Esophagus muscularis mucosa (tissue), 4 donors: ENCODE measurements at regions not wholly inside any gene's neighbourhood (a gene's known extent, or its start where the extent isn't known, plus 50 kb on each side); places are given as distances from the start of the nearest gene placed in this dataset.

Experiments
- EP300 ChIP-seq: sonication (generic); formaldehyde crosslinking; IDR thresholded peaks from one replicate; pipeline ENCODE4 v1.6.1; 2017; ENCODE audit warnings: antibody characterized with exemption
- POLR2A ChIP-seq: fragments of 450-650 bp; IDR thresholded peaks from one replicate; pipeline ENCODE4 v1.6.1; 2017; ENCODE audit warnings: antibody characterized with exemption, moderate library complexity, mild to moderate bottlenecking, low read depth
- POLR2AphosphoS5 ChIP-seq, 2 donors: sonication (generic); formaldehyde crosslinking; IDR thresholded peaks; one replicate each; pipeline ENCODE4 v1.6.1; 2017; ENCODE audit warnings: antibody characterized with exemption in 2 of 2
- TF ChIP-seq, protein P1 (sequence below), 3 experiments: fragments of 200-600 bp in 2 of 3; fragments of 450-650 bp in 1 of 3; sonication (generic) in 2 of 3; IDR thresholded peaks; one replicate each; pipeline ENCODE4 v1.5.1; 2017 to 2019; ENCODE audit warnings: antibody characterized with exemption in 3 of 3, mild to moderate bottlenecking in 2 of 3, moderate library complexity in 1 of 3

DNA sequence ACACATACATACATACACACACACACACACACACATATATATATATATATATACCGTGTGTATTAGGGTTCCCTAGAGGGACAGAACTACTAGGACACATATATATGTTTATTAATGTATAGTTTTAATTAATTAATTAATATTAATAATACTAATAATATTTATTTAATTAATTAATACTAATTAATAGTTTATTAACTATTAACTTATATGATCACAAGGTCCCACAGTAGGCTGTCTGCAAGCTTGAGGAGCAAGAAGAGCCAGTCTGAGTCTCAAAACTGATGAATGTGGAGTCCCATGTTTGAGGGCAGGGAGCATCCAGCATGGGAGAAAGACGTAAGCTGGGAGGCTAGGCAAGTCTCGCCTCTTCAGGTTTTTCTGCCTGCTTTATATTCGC, 398.0 kb upstream of the KIF2A start:
- TF ChIP-seq, protein P1, sequence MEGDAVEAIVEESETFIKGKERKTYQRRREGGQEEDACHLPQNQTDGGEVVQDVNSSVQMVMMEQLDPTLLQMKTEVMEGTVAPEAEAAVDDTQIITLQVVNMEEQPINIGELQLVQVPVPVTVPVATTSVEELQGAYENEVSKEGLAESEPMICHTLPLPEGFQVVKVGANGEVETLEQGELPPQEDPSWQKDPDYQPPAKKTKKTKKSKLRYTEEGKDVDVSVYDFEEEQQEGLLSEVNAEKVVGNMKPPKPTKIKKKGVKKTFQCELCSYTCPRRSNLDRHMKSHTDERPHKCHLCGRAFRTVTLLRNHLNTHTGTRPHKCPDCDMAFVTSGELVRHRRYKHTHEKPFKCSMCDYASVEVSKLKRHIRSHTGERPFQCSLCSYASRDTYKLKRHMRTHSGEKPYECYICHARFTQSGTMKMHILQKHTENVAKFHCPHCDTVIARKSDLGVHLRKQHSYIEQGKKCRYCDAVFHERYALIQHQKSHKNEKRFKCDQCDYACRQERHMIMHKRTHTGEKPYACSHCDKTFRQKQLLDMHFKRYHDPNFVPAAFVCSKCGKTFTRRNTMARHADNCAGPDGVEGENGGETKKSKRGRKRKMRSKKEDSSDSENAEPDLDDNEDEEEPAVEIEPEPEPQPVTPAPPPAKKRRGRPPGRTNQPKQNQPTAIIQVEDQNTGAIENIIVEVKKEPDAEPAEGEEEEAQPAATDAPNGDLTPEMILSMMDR (IDR thresholded peaks at IDR 0.05), result no peak
- TF ChIP-seq POLR2AphosphoS5 (IDR thresholded peaks at IDR 0.05) (no peak), POLR2A (no peak), EP300 (no peak)
